NT2/D1 (cell line): ENCODE measurements at regions not wholly inside any gene's neighbourhood (a gene's known extent, or its start where the extent isn't known, plus 50 kb on each side); places are given as distances from the start of the nearest gene placed in this dataset.

Experiments used
- SUZ12 ChIP-seq: IDR thresholded peaks from 2 replicates; pipeline ENCODE4 v1.6.1; 2011; ENCODE audit not compliant: insufficient read length, insufficient read depth; ENCODE audit errors: extremely low read depth
- ZNF274 ChIP-seq: IDR thresholded peaks from 2 replicates; pipeline ENCODE4 v1.6.1; 2011; ENCODE audit warnings: mild to moderate bottlenecking, low read depth, low read length

- no peak for TF ChIP-seq ZNF274
- TF ChIP-seq SUZ12, result no peak
Observed at GRCh38 chr17:71437166-71437565, 683.7 kb upstream of the SOX9 start.
